K562 (cell line): ENCODE measurements at regions not wholly inside any gene's neighbourhood (a gene's known extent, or its start where the extent isn't known, plus 50 kb on each side); places are given as distances from the start of the nearest gene placed in this dataset.

Source experiments
- BCL6 ChIP-seq: fragments of 250-450 bp; sonication (Bioruptor Pico); IDR thresholded peaks from 2 replicates; pipeline ENCODE4 v1.4.0; 2020
- CGGBP1 ChIP-seq: fragments of 250-450 bp; sonication (Bioruptor Pico); IDR thresholded peaks from 2 replicates; pipeline ENCODE4 v1.9.0; 2021; ENCODE audit warnings: mild to moderate bottlenecking
- CSDE1 ChIP-seq, 2 experiments: fragments of 450-650 bp; IDR thresholded peaks; 2 replicates each; pipeline ENCODE4 v1.6.1; 2016; ENCODE audit warnings: mild to moderate bottlenecking in 1 of 2
- KAT2B ChIP-seq: IDR thresholded peaks from one replicate; pipeline ENCODE4 v1.6.1; 2012; ENCODE audit warnings: low read depth, mild to moderate bottlenecking, control low read depth, inconsistent platforms, low read length, moderate library complexity
- MLLT1 ChIP-seq, 2 experiments: fragments of 450-650 bp; IDR thresholded peaks; 2 replicates each; pipeline ENCODE4 v1.6.1; 2016
- NFIC ChIP-seq: fragments of 450-650 bp; IDR thresholded peaks from 2 replicates; pipeline ENCODE4 v1.6.1; 2017; ENCODE audit warnings: mild to moderate bottlenecking, inconsistent platforms
- PKNOX1 ChIP-seq: fragments of 450-650 bp; IDR thresholded peaks from 2 replicates; pipeline ENCODE4 v1.6.1; 2016
- PML ChIP-seq: IDR thresholded peaks from 2 replicates; pipeline ENCODE4 v1.6.1; 2012; ENCODE audit warnings: low read length, inconsistent platforms
- RBM17 ChIP-seq: fragments of 200-400 bp; formaldehyde crosslinking; IDR thresholded peaks from 2 replicates; pipeline ENCODE4 v1.6.1; 2017; ENCODE audit warnings: low read depth, mild to moderate bottlenecking, low read length, borderline replicate concordance
- RHOXF2B ChIP-seq: fragments of 250-450 bp; sonication (Bioruptor Pico); conservative IDR thresholded peaks from 2 replicates; pipeline ENCODE4 v1.5.1; 2021
- SIN3B ChIP-seq: fragments of 450-650 bp; IDR thresholded peaks from 2 replicates; pipeline ENCODE4 v1.6.1; 2017; ENCODE audit warnings: low read depth, mild to moderate bottlenecking, moderate library complexity
- SMC3 ChIP-seq: conservative IDR thresholded peaks from 2 replicates; pipeline ENCODE4 v1.6.1; 2011; ENCODE audit warnings: low read depth, low read length, improper control_type of control experiment; ENCODE audit not compliant: insufficient read depth
- ZKSCAN1 ChIP-seq: fragments of 150-350 bp; IDR thresholded peaks from 2 replicates; pipeline ENCODE4 v1.6.1; 2016; ENCODE audit warnings: low read depth, low read length

- no peak for TF ChIP-seq KAT2B
- TF ChIP-seq RBM17: no peak
- no peak for TF ChIP-seq RHOXF2B (CRISPR knock-in tag)
- no peak for TF ChIP-seq CGGBP1 (CRISPR knock-in tag)
- peak; percentile 41 for TF ChIP-seq NFIC
- TF ChIP-seq PML: no peak
- TF ChIP-seq PKNOX1: peak; percentile 47
- TF ChIP-seq SIN3B: no peak
- TF ChIP-seq ZKSCAN1: no peak
- no peak for TF ChIP-seq SMC3
- no peak for TF ChIP-seq BCL6 (CRISPR knock-in tag)
- TF ChIP-seq CSDE1 (IDR thresholded peaks at IDR 0.05): no peak
- TF ChIP-seq MLLT1 (IDR thresholded peaks at IDR 0.05): no peak
Observed at GRCh38 chr14:76927971-76928700, 100.4 kb downstream of the IRF2BPL start (continued).
